SW480 (cell line): ENCODE measurements at regions not wholly inside any gene's neighbourhood (a gene's known extent, or its start where the extent isn't known, plus 50 kb on each side); places are given as distances from the start of the nearest gene placed in this dataset.
"Not testable (repeated sequence)": the region's sequence is repeated elsewhere in the genome, so short reads cannot be mapped to it uniquely, and the experiment has no call there.

Experiments used
- DNase-seq: peaks from one replicate; pipeline ENCODE4 v3.0.0-alpha.2; 2016; ENCODE audit warnings: low spot score

DNA sequence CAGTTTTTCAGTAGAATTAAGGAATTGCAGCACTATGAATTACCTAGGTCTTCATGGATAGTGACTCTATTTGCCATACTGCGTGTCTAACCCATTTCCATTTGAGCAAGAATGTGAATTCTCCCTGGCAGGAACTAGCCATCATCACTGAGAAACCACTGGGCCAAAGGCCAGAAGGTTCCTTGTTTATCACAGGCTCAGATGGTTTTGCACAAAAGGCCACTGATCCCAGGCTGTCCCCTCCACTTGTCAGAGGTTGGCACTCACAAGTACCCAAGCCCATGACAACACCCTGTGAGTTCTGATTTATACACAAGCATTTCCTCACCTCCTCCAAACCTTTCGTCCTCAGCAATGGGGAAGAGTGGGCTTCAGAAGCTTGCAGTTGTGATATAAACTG is 131.8 kb downstream of the FOXB1 start:
- no peak for DNase-seq

GRCh38 chr15:60137711-60138396 is 133.7 kb downstream of the FOXB1 start:
- peak; percentile 82 for DNase-seq

DNA sequence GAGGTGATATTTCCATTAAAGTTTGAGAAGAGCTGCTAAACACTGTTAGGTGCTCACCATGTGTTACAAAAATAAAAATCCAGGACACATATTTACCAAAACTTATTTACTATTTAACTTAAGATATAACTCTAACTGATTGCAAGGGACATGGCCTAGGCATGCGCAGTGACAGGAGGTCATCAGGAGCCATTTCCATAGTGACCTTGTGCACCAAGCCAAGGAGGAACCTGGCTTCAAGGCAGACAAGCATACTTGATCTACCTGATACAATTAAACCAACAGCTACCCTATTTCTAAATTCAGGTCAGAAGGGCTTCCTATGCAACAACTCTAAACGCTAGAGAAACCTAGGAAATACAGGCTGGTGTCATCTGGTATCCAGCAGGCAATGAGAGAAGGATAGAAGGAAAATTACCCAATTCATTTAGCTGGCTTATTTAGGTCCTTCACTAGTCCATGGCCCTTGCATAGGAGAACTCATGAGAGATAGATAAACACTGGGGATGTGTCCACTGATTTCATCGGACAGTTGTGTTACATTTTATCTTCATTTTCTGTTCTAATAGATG is 134.4 kb downstream of the FOXB1 start:
- no peak for DNase-seq

DNA sequence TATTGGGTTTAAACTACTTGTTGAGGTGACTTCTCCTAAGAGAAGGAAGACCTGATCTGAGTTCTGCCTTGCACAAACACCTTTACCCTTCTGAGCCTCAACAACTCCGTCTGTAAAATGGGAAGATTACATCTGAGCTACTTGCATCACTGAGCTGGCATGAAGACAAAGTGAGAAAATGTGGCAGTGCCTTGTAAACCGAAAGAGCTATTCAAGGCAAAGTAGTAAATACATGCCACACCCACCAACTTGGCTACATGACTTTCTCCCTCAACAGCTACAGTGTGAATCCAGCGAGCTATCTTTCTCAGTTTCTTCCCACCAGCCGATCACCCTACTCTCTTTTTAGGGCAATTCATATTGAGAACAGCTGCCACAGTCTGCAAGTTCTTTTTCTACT is 148.3 kb downstream of the FOXB1 start:
- DNase-seq: no peak

DNA sequence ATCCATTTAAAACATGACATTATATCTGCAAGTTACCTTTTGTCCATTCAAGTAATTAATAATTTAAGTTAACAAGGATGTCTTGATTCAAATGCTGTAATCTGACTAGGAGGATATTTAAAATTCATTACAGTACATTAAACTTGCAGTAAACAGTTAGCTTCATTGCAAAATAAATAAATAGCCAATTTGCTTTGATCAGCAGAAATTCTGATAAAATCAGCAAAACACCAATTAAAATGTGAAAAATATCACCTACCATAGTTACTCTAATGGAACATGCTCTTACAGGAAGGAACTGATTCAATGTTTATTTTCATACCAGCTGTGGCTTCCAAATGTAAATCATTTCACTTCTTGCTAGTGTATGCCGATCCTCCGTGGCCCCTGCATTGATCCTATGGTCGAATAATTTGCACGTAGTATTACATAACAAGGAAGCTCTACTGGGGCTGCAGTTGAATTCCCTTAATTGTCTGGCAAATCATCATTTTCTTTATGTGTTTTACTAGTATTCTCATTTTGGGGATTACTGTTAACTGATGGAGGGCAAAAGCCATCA is 150.7 kb downstream of the FOXB1 start:
- DNase-seq: no peak

DNA sequence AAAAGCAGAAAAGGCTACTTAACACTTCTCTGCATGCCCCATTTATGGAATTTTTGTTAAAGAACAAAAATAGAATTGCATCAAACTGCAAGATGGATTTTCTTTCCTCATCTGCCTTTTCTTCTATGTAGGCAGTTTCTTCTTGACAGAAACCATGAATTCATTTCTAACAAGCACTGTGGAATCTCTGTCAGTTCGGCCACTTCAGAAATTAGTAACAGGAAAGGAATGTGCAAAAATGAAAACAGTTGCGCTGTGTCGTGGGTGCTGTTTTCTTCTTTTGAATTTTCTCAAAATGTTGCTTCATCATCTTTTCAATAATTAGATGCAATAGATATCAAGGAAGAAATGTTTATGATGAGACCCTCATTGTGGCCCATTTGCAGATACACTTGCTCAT is 151.6 kb downstream of the FOXB1 start:
- DNase-seq: no peak

DNA sequence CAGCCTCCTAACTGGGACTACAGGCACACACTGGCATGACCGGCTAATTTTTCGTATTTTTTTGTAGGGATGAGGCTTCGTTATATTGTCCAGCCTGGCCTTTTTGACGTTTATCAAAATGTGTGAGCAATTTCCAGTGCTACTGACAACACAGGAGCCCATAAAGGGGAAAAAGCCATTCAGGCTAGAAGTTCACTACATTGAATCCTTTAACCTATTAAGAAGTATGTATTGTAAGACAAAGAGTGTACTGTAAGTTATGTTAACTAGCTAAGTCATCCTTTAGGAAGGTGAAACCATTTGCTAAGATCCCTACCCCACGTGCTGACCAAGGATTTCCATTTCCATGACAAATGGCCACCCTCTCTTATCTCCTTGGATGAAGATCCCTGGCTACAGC is 156.8 kb downstream of the FOXB1 start:
- no peak for DNase-seq

GRCh38 chr15:60161704-60162103 is 157.6 kb downstream of the FOXB1 start:
- no peak for DNase-seq

GRCh38 chr15:60162251-60162967 is 158.3 kb downstream of the FOXB1 start:
- DNase-seq: no peak

DNA sequence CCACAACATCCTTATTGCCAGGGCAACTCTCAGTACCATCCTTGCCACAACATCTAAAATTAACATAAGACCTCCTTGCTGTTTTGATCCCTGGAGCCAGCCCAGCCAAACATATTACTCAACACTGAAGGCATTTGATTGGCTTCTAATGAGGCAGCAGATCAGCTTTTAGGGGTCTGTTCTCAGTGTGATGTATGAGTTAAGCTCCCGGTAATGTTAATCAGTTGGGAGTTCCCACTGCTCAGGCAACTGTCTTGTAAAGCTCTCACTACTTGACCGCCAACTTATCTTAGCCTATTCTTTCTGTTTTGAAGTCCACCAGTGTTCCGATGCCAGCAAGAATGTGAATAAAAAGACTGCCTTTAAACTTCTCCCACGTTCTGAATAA is 158.9 kb downstream of the FOXB1 start:
- no peak for DNase-seq

- DNase-seq: no peak
Observed at GRCh38 chr15:60165111-60165510, 161.0 kb downstream of the FOXB1 start.

GRCh38 chr15:60172143-60172542 is 168.0 kb downstream of the FOXB1 start:
- DNase-seq: no peak

DNA sequence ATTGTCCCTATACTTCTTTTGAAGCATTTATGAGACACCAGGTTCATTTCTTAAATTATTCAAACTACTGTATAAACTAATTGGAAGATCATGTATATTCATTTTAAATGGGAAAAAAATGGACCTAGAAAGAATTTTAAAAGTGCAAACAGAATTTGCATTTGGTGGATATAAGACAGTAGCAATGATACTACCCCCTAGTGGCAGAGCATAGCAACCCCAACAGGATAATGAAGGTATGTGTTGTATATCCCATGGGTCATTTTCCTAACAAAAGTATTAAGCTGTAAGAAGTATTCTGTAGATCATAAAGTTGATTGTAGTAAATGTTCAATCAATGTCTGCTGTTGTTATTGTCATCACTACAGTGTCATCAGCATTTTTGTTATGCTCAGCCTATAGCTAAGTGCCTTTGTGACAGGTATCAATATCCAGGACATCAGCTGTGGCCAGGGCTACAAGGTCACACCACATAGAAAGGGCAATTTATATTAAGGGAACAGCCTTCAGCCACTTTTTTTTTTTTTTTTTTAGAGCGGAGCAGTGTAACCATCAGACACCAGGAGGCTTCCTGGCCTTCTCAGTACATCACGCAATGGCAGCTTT is 175.8 kb downstream of the FOXB1 start:
- DNase-seq: peak; percentile 42

DNA sequence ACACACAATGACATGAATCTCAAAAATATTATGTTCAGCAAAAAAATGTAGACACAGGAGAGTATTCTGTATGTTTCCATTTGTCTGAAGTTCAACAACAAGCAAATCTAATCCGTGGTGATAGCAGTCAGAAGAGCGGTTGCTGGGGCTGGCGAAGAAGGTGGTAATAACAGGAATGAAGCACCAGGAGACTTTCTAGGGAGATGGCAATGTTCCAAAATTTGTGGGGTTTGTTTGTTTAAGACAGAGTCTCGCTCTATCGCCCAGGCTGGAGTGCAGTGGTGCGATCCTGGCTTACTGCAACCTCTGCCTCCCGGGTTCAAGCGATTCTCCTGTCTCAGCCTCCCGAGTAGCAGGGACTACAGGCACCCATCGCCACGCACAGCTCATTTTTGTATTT is 177.8 kb downstream of the FOXB1 start:
- not testable (repeated sequence) for DNase-seq

DNA sequence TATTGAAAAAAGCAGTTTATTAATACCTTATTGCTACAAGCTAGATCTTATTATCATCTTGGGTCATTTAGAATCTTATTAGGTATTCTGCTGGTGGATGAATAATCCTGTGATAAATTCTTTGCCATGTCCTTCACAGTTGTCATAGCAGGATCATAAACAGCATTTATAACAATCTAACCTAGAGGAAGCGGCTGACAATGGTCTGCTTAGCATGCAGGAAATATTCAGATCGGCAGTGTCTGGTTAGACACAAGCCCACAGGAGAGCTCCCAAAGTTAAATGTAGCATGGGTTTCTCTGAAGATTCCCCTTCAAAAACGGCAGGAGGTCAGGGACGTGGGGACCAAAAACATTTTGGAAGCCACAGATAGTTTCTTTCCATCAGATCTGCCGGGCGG is 179.3 kb downstream of the FOXB1 start:
- DNase-seq: no peak

- peak; percentile 2 for DNase-seq
Observed at GRCh38 chr15:60184579-60184978, 180.5 kb downstream of the FOXB1 start.

DNA sequence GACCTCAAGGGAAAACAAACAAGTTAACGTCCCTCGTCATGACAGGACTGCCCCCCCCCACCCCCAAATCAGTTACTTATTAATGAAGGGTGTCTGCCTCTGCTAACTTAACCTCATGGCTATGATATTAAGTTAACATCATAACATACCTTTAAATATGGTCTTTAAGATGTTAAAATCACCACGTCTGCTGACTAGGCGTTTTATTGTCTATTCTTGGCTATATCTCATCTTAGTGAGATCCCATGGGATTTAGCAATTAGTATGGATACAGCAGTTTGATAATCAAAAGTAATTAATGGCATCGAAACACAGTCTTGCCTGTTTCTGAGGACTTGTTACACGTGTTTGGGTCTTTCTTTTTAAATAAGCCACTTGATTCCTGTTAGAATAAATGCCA is 186.9 kb downstream of the FOXB1 start:
- no peak for DNase-seq

DNA sequence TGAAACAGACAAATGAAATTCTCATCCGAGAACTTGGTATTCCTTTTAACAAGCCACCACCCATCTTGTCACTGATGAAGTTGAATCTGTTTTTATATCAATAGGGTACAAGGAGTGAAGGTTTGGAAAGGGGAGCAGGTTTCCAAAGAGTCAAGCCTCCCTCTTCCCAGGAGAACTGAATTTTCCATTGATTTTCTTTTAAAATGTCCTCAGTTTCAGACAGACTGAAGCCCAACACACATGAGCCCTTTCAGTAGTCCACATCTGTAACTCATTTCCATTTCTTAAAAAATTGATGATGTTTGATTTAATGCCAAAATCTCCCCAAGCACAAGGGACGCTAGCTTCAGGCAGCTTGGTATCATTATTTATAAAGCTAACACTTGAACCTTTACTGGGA is 187.7 kb downstream of the FOXB1 start:
- DNase-seq: no peak

GRCh38 chr15:60195611-60196010 is 191.5 kb downstream of the FOXB1 start:
- no peak for DNase-seq

GRCh38 chr15:60204131-60204885 is 193.5 kb downstream of the ANXA2 start:
- no peak for DNase-seq

- no peak for DNase-seq
Observed at GRCh38 chr15:60208709-60209108, 189.1 kb downstream of the ANXA2 start.

GRCh38 chr15:60212536-60212935 is 185.2 kb downstream of the ANXA2 start:
- peak; percentile 65 for DNase-seq
